ENCODE measurements at regions not wholly inside any gene's neighbourhood (a gene's known extent, or its start where the extent isn't known, plus 50 kb on each side); places are given as distances from the start of the nearest gene placed in this dataset.
A peak's percentile ranks its signal among the peaks of the same experiment; 100 is the strongest.
"Not testable (repeated sequence)": the region's sequence is repeated elsewhere in the genome, so short reads cannot be mapped to it uniquely, and the experiment has no call there.

DNA sequence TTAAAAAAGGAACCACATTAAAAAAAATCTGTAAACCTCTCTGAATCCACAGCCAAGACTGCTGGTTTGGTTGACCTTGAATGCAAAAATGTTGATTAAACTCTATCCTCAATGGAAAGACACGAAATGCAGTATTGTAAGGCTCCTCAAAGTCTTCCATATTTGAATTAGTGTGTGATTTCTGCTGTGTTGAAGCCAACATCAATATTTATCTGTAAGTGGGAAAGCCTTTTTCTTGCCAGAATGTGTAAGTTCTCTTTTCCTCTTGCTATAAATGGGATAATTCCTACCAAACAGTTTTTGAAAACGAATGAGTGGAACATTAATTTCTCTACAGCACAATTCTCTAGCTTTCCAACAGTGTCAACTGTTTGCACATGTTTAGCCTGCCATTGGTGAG is 422.1 kb upstream of the TNC start:
- DNase-seq, result no peak
- in situ Hi-C loops (cut with HindIII; ENCODE audit: low pct_ligation_motif_present, low pct_unique_long_range_greater_than_20kb, low sequenced_read_pairs), result no loop called here

DNA sequence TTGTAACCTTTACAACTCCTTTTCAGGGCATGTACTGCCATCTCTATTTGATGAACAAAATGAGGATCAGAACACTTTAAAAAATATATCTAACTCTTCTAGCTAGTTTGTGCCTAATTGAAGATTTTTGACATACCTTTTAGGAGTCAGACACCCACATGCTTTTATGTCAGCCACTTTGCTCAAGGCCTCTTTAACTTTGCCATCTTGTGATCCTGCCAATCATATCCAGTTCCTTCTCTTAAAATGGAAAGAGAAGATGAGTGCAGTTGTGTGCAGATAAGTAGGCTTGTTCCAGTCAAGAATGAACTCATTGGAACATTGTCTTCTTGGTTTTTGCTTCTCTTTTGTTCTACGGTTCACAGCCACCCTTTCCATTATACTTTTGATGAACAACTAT is 425.6 kb upstream of the TNC start:
- in situ Hi-C loops (cut with HindIII; ENCODE audit: low pct_ligation_motif_present, low pct_unique_long_range_greater_than_20kb, low sequenced_read_pairs), result no loop called here
- DNase-seq, result no peak

- DNase-seq, result no peak
Measured at GRCh38 chr9:115548609-115549260, 430.8 kb upstream of the TNC start.

DNA sequence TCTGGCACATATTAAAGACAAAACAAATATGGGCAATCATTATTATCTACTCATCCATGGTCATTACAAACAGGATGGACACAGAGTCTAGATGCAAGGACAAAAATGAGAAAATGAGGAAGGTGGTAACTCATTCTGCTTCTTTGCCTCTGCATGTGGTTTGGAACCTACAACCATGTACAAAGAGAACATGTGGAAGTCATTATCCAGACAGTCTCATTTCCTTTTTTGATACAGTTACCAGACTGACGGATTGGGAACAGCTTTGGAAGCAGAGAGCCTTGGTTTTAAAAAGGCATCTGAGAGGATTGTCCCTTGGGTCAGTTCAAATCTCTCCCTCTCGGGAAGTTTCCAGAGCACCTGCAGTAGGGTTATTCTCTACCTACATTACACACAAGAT is 433.4 kb upstream of the TNC start:
- in situ Hi-C loops (cut with HindIII; ENCODE audit: low pct_ligation_motif_present, low pct_unique_long_range_greater_than_20kb, low sequenced_read_pairs), result no loop called here
- DNase-seq, result no peak

More at GRCh38 chr9:115548609-115549260, 430.8 kb upstream of the TNC start:
- in situ Hi-C loops (cut with HindIII; ENCODE audit: low pct_ligation_motif_present, low pct_unique_long_range_greater_than_20kb, low sequenced_read_pairs), result no loop called here

- in situ Hi-C loops (cut with HindIII; ENCODE audit: low pct_ligation_motif_present, low pct_unique_long_range_greater_than_20kb, low sequenced_read_pairs), result no loop called here
- DNase-seq, result no peak
Measured at GRCh38 chr9:115553060-115553773, 435.3 kb upstream of the TNC start.

DNA sequence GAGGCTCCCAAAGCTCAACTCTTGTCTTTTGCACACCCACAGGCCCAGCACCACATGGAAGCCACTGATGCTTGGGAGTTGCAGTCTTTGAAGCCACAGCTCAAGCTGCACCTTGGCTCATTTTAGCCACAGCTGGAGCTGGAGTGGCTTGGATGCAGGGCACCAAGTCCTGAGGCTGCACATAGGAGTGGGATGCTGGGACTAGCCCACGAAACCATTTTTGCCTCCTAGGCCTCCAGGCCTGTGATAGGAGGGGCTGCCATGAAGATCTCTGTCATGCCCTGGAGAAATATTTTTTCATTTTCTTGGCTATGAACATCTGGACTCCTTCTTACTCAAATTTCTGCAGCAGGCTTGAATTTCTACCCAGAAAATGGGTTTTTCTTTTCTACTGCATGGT is 438.5 kb upstream of the TNC start:
- in situ Hi-C loops (cut with HindIII; ENCODE audit: low pct_ligation_motif_present, low pct_unique_long_range_greater_than_20kb, low sequenced_read_pairs), result no loop called here
- no peak for DNase-seq

DNA sequence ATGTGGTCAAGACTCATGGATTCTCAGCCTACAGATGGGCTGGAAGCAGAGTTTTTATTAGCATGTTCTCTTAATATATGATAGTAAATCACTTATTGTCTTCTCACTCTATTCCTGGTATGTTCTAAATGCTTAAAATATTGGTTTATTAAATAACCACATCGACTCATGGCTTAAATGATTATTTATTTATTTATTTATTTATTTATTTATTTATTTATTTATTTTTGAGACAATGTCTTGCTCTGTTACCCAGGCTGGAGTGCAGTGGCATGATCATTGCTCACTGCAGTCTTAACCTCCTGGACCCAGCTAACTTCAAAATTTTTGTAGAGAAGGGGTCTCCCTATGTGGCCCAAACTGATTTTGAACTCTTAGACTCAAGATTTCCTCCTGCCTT is 457.2 kb upstream of the TNC start:
- in situ Hi-C loops (cut with HindIII; ENCODE audit: low pct_ligation_motif_present, low pct_unique_long_range_greater_than_20kb, low sequenced_read_pairs), result no loop called here
- DNase-seq, result no peak

DNA sequence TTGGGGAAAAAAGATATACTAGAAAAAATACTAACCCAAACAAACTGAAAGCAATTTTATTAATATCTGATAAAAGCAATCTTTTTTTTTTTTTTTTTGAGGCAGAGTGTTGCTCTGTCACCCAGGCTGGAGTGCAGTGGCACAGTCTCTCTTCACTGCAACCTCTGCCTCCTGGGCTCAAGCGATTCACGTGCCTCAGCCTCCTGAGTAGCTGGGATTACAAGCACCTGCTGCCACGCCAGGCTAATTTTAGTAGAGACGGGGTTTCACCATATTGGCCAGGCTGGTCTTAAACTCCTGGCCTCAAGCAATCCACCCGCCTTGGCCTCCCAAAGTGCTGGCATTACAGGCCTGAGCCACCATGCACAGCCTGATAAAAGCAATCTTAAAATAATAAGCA is 467.5 kb upstream of the TNC start:
- in situ Hi-C loops (cut with HindIII; ENCODE audit: low pct_ligation_motif_present, low pct_unique_long_range_greater_than_20kb, low sequenced_read_pairs); DNase-seq: not testable (repeated sequence)

GRCh38 chr9:115587310-115587709 is 469.4 kb upstream of the TNC start:
- DNase-seq, result no peak
- in situ Hi-C loops (cut with HindIII; ENCODE audit: low pct_ligation_motif_present, low pct_unique_long_range_greater_than_20kb, low sequenced_read_pairs), result no loop called here

DNA sequence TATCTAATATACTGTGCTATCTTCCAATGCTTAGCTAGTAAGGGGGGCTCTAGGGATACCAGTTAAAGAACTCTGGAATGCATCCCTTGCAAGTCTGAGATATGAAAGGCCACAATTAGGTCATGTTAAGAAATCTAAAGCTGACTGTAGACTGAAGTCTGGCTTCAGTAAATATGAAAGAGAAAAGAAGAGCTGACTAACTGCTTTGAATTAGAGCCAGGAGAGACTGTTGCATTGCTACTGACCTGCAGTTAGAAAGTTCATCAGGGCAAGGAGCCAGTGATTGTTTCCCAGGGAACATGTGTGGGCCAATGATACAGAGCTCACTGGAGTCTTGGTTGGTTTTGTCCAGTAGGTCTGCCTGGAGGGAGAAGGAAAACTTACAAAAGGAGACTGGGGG is 472.1 kb upstream of the TNC start:
- in situ Hi-C loops (cut with HindIII; ENCODE audit: low pct_ligation_motif_present, low pct_unique_long_range_greater_than_20kb, low sequenced_read_pairs), result no loop called here
- no peak for DNase-seq

GRCh38 chr9:115591584-115591984 is 473.6 kb upstream of the TNC start:
- in situ Hi-C loops (cut with HindIII; ENCODE audit: low pct_ligation_motif_present, low pct_unique_long_range_greater_than_20kb, low sequenced_read_pairs), result no loop called here
- peak; percentile 93 for DNase-seq

GRCh38 chr9:115593587-115594091 is 475.7 kb upstream of the TNC start:
- in situ Hi-C loops (cut with HindIII; ENCODE audit: low pct_ligation_motif_present, low pct_unique_long_range_greater_than_20kb, low sequenced_read_pairs), result no loop called here
- peak; percentile 57 for DNase-seq

GRCh38 chr9:115594557-115594956 is 476.6 kb upstream of the TNC start:
- DNase-seq, result no peak
- in situ Hi-C loops (cut with HindIII; ENCODE audit: low pct_ligation_motif_present, low pct_unique_long_range_greater_than_20kb, low sequenced_read_pairs), result no loop called here

DNA sequence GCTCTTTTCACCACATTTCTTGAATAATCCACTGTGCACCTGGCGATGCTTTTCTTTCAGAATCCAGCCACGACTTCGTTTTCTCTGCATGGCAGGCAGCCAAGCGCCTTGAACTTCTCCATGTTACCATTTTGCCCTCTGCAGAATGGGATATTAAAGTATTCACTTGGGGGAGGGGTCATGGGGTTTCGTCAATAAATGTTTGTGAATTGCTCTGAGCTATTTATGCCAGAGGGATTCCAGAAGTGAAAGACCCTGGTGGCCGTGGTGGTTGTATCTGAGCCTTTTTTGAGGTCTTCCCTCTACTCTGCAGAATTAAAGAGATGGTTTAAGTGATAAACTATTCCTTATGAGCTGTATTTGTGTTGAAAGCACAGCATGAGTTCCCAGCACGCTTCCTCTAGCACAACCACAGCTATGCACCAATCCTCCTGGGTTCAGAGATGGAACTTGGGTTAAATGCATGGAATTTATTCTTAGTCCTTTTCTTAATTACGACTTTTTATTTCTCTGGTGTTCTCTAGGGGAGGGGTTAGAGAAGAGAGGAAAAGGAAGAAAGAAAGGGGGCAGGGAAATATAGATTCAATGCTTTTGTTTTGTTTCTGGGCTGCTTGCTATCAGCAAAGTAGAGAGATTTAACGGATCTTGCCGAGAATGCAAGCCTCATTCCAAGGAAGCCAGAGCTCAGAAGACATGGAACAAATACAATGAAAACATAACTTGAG is 478.2 kb upstream of the TNC start:
- in situ Hi-C loops (cut with HindIII; ENCODE audit: low pct_ligation_motif_present, low pct_unique_long_range_greater_than_20kb, low sequenced_read_pairs), result no loop called here
- DNase-seq, result no peak

GRCh38 chr9:115596746-115597080 is 478.8 kb upstream of the TNC start:
- in situ Hi-C loops (cut with HindIII; ENCODE audit: low pct_ligation_motif_present, low pct_unique_long_range_greater_than_20kb, low sequenced_read_pairs), result no loop called here
- DNase-seq, result no peak

GRCh38 chr9:115597330-115597895 is 479.5 kb upstream of the TNC start:
- DNase-seq, result no peak
- in situ Hi-C loops (cut with HindIII; ENCODE audit: low pct_ligation_motif_present, low pct_unique_long_range_greater_than_20kb, low sequenced_read_pairs), result no loop called here

DNA sequence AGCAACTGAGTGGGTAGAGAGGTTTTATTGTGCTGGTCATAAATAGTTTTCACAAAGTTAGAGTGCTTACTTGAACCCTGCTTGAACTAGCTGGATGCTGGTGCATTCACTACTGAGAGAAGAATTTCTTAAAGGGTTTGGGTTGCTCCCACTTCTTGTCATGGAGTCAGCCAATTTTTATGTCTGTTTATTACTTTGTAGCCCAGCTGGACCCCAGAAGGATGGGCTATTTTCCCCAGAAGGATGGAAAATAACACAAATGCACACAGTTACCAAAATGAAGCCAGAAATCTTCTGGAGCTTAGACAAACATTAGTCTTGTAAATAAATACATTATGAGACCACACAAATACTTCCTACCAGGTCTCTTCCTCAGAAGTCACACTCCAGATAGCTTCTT is 480.8 kb upstream of the TNC start:
- in situ Hi-C loops (cut with HindIII; ENCODE audit: low pct_ligation_motif_present, low pct_unique_long_range_greater_than_20kb, low sequenced_read_pairs), result no loop called here

DNA sequence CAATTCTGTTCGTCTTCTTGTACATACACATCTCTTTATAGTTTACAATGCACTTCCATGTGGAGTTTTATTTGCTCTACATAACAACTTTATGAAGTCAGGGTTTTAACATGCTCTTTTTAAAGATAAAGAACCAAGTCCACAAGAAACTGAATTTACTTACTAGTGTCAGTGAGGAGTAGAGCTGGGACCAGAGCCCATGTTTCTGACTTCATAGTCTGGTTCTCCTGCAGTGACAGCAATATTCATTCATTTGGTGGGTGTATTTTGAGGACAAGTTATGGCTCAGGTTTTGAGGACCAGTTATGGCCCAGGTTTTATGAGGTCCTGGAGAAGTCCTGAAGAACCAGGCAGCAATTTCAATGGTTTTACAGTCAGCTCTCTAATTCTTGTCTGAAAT is 481.9 kb upstream of the TNC start:
- DNase-seq, result no peak
- in situ Hi-C loops (cut with HindIII; ENCODE audit: low pct_ligation_motif_present, low pct_unique_long_range_greater_than_20kb, low sequenced_read_pairs), result no loop called here

More for the DNA sequence above, 480.8 kb upstream of the TNC start:
- DNase-seq, result no peak

- in situ Hi-C loops (cut with HindIII; ENCODE audit: low pct_ligation_motif_present, low pct_unique_long_range_greater_than_20kb, low sequenced_read_pairs), result no loop called here
- no peak for DNase-seq
Measured at GRCh38 chr9:115601434-115601833, 483.5 kb upstream of the TNC start.
